ENCODE measurements at regions not wholly inside any gene's neighbourhood (a gene's known extent, or its start where the extent isn't known, plus 50 kb on each side); places are given as distances from the start of the nearest gene placed in this dataset.

DNA sequence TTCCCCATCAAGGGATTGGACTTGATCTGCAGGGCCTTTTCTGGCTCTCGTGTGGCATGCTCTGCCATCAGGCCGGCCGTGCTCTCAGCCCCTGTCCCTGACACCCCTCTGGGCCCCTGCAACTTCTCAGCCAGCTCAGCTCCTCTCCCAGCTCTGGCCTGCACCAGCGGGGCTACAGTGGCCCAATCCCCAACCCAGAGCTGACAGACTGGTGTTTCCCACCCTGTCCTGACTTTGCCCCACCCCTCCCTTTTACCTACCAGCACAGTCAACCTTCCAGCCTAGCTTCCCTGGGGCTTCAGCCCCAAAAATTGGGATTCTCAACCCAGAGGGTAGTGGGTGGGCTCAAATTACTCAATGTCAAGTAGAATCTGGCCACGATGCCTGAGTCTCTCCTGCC is 149.3 kb downstream of the SYF2 start:
- no peak for TF ChIP-seq CREB5 (CRISPR knock-in tag; IDR thresholded peaks at IDR 0.05; ENCODE audit: low read depth)
- no peak for TF ChIP-seq ISL1 (CRISPR knock-in tag; IDR thresholded peaks at IDR 0.05)
- no peak for TF ChIP-seq CSDC2 (CRISPR knock-in tag; IDR thresholded peaks at IDR 0.05)
- TF ChIP-seq, protein P1, sequence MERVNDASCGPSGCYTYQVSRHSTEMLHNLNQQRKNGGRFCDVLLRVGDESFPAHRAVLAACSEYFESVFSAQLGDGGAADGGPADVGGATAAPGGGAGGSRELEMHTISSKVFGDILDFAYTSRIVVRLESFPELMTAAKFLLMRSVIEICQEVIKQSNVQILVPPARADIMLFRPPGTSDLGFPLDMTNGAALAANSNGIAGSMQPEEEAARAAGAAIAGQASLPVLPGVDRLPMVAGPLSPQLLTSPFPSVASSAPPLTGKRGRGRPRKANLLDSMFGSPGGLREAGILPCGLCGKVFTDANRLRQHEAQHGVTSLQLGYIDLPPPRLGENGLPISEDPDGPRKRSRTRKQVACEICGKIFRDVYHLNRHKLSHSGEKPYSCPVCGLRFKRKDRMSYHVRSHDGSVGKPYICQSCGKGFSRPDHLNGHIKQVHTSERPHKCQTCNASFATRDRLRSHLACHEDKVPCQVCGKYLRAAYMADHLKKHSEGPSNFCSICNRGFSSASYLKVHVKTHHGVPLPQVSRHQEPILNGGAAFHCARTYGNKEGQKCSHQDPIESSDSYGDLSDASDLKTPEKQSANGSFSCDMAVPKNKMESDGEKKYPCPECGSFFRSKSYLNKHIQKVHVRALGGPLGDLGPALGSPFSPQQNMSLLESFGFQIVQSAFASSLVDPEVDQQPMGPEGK (CRISPR knock-in tag; IDR thresholded peaks at IDR 0.05; ENCODE audit: borderline replicate concordance), result no peak
- no peak for TF ChIP-seq SNAI2 (CRISPR knock-in tag; IDR thresholded peaks at IDR 0.05)
- TF ChIP-seq ARNTL (CRISPR knock-in tag; IDR thresholded peaks at IDR 0.05; ENCODE audit: borderline replicate concordance, low read depth), result no peak
- no peak for TF ChIP-seq RARB (CRISPR knock-in tag; IDR thresholded peaks at IDR 0.05)
- TF ChIP-seq ZNF8 (CRISPR knock-in tag; IDR thresholded peaks at IDR 0.05), result no peak
- no peak for TF ChIP-seq ESRRG (CRISPR knock-in tag; IDR thresholded peaks at IDR 0.05)
- TF ChIP-seq POU6F1 (CRISPR knock-in tag; IDR thresholded peaks at IDR 0.05; ENCODE audit: borderline replicate concordance, low read depth), result no peak
- no peak for TF ChIP-seq ZFP3 (CRISPR knock-in tag; IDR thresholded peaks at IDR 0.05)
